GM19372 (cell line): ENCODE measurements at regions not wholly inside any gene's neighbourhood (a gene's known extent, or its start where the extent isn't known, plus 50 kb on each side); places are given as distances from the start of the nearest gene placed in this dataset.

Experiments
- ATAC-seq: cut with Tn5 transposase; IDR thresholded peaks from one replicate; pipeline ENCODE4 v1.9.1; 2021; ENCODE audit warnings: mild to moderate bottlenecking, low read depth, moderate library complexity; ENCODE audit not compliant: unreplicated experiment

GRCh38 chr21:27477296-27477695, 510.4 kb upstream of the ADAMTS5 start:
- no peak for ATAC-seq

- no peak for ATAC-seq
Measured at GRCh38 chr21:27476696-27477095, 509.8 kb upstream of the ADAMTS5 start.

GRCh38 chr21:27475363-27475955, 508.6 kb upstream of the ADAMTS5 start:
- no peak for ATAC-seq

- ATAC-seq = no peak
Measured at GRCh38 chr21:27467366-27467765, 500.5 kb upstream of the ADAMTS5 start.

GRCh38 chr21:27466140-27466539, 499.3 kb upstream of the ADAMTS5 start:
- ATAC-seq = no peak

GRCh38 chr21:27464648-27465047, 497.8 kb upstream of the ADAMTS5 start:
- no peak for ATAC-seq

- ATAC-seq = no peak
Measured at GRCh38 chr21:27462726-27463125, 495.8 kb upstream of the ADAMTS5 start.

GRCh38 chr21:27454234-27454633, 487.3 kb upstream of the ADAMTS5 start:
- ATAC-seq = no peak

- no peak for ATAC-seq
Measured at GRCh38 chr21:27451116-27451515, 484.2 kb upstream of the ADAMTS5 start.

- ATAC-seq = no peak
Measured at GRCh38 chr21:27450216-27450615, 483.3 kb upstream of the ADAMTS5 start.

- ATAC-seq = no peak
Measured at GRCh38 chr21:27448960-27449359, 482.1 kb upstream of the ADAMTS5 start.

- no peak for ATAC-seq
Measured at GRCh38 chr21:27447843-27448242, 481.0 kb upstream of the ADAMTS5 start.

- no peak for ATAC-seq
Measured at GRCh38 chr21:27429710-27430341, 462.9 kb upstream of the ADAMTS5 start.

- no peak for ATAC-seq
Measured at GRCh38 chr21:27426196-27426595, 459.3 kb upstream of the ADAMTS5 start.

- no peak for ATAC-seq
Measured at GRCh38 chr21:27425574-27425973, 458.7 kb upstream of the ADAMTS5 start.

GRCh38 chr21:27425172-27425571, 458.3 kb upstream of the ADAMTS5 start:
- no peak for ATAC-seq

GRCh38 chr21:27424601-27425000, 457.7 kb upstream of the ADAMTS5 start:
- no peak for ATAC-seq

GRCh38 chr21:27423906-27424595, 457.2 kb upstream of the ADAMTS5 start:
- ATAC-seq = no peak

GRCh38 chr21:27423038-27423437, 456.1 kb upstream of the ADAMTS5 start:
- no peak for ATAC-seq

- ATAC-seq = no peak
Measured at GRCh38 chr21:27422435-27422834, 455.5 kb upstream of the ADAMTS5 start.

GRCh38 chr21:27421654-27422053, 454.8 kb upstream of the ADAMTS5 start:
- ATAC-seq = no peak

GRCh38 chr21:27419153-27419552, 452.3 kb upstream of the ADAMTS5 start:
- ATAC-seq = no peak
